ENCODE measurements at regions not wholly inside any gene's neighbourhood (a gene's known extent, or its start where the extent isn't known, plus 50 kb on each side); places are given as distances from the start of the nearest gene placed in this dataset.
A peak's percentile ranks its signal among the peaks of the same experiment; 100 is the strongest.

DNA sequence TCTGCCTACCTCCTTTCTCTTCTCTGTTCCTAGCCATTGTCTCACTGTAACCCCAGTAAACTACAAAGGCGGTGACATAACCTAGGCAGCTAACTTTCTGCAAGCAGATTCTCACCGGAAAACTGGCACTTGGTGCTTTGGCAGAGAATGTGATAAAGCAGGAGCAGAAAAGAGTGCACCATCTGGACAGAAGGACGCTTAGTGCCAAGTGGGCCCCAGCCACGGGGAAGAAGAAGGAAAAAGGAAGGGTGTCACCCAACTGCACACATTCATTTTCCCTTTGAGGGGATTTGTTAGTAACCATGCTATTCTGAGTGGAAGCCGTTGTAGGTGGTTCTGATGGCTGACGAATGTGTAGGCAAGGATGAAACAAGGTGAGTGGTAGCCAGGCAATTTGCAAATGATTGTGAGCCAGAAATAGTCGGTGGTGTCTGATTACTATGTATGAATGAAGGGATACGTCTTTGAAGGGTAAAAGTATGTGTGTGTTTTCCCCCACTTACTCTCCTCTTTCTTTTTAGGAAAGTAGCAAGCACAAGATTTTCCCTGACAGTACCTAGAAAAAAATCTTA, 148.3 kb upstream of the STXBP5 start:
- Histone ChIP-seq H3K27ac (no peak overlapping the region), H3K4me3 (no peak overlapping the region)

DNA sequence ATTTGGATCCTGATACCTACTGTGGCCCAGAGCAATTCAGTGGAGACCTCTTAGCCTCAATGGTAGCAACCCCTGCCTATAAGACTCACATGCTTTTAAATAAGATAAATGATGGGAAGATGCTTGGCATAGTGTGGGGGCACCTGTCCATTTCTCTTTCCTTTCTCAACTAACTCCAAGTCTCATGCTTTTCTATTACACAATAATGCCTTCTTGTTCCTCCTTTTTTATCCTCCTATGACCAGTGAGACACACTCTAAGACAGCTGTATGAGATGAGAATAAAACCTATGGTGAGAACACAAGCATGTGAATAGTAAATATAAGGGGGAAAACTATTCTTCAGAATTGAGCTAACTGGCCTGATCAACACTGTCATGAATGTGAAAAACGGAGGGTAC, 147.0 kb upstream of the STXBP5 start:
- Histone ChIP-seq H3K27ac (no peak overlapping the region), H3K4me3 (no peak overlapping the region)

DNA sequence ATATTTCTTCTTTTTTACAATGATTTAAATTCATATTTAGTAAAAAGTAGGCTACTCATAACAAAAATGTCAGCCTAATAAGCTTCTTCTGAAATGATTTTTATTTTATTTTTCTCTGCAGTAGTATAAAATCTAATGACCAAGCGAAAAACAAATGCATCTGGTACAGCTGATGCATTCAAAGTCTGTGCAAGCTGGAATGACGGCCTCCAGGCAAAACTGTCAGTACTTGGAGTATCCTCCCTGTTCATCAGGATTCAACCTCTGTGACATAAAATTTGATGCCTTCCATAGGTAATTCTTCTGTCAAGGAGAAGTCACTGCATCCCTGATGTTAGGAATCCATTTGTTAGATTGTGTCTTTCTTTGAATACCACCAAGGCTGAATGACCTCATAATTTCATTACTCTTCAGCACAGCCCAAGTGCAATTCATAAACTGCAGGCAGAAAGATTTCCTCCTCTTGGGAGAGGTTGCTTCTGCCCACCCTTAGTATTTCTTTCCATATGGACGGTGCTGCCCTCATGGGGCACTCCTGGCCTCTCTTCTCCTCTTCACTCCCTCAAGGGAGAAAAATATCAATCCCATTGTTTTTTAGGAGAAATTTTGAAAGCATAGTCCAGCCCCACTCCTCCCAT, 146.4 kb upstream of the STXBP5 start:
- no peak overlapping the region for H3K27ac ChIP-seq
- no peak overlapping the region for H3K4me3 ChIP-seq

DNA sequence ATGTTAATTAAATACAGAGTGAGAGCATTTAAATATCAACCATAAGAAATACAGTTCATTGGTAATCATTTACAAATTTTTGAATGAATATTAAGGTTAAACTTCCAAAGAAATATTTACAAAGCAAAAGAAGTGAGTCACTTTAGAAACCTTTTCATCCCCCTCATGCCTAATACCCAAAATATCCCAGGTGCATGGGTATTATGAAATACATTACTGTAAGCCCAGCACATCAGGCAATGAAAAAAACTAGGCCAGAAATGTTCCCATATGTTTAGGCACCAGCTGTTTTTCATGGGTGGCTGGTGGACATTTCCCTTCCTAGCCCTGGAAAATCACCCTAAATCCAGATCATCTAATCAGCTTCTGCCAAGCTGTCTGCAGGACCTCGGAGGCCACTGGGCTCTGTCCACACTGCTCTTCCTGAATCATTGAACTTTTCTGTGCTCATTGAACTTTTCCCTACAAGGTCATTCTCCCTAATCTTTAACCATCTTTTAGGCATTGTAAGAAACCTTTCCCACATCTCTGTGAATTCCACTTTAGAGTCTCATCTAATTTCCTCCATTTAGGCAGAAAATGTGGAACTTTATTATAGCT, 145.3 kb upstream of the STXBP5 start:
- Histone ChIP-seq H3K27ac (no peak overlapping the region), H3K4me3 (no peak overlapping the region)

DNA sequence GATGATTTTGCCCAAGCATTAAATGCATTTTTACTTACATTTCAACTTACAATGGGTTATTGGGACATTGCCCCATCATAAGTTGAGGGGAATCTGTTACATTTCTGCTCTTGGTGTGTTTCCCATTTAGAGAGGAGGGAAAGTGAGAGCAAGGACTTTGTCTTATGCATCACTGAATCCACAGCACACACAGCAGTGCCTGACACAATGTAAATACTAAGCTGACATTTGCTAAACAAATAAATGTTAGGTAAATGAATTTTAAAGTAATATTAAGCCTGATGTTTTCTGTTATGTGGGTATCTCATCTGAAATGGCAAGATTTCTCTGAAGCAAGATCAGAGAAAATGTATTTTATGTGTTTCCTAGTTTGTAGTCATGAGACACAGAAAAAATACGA, 143.6 kb upstream of the STXBP5 start:
- H3K27ac ChIP-seq: no peak overlapping the region
- H3K4me3 ChIP-seq: no peak overlapping the region

DNA sequence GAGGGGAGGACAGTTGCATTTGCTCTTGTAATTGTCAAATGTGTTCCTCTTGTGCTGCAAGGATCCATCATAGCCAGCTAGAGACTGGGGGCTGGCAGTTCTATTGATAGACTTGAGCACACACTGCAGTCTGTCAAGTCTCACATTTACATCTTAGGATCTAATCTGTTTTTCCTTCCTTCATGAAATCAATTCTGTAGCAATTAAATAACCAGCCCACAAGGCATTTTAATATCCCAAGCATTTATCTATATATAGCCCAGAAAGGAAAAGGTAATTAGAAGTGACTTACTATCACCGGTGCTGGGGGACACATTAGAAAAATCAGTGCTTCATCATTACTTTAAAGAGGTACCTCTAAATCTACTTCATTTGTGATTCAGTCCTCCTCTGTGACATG, 143.0 kb upstream of the STXBP5 start:
- Histone ChIP-seq H3K4me3 (no peak overlapping the region), H3K27ac (no peak overlapping the region)

DNA sequence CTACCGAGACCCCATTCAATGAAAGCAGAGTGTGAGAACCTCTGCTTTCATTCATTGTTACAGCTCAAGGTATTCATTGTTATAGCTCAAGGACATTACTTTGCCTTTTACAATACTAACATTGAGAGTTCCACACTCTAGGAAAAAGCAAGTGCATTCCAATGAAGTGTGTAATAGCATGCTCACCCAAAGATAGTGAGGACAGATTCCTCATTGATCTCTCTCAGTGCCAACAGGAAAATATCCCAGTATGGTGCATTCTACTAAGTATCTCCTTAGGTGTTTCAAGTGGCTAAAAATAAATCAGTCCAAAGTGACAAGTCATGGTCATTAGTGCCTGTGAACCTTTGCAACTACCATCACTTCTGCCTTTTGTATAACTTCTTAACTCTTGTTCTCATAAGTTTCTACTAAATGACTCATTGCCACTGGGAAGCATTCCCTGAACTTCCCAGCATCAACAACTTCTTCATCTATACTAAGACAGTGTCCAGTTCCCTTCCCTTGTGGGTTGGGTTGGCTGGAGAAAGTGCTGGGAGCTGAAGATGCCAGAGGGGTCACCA, 140.7 kb upstream of the STXBP5 start:
- peak overlapping the region in 1 of 21 experiments; percentile 28 for H3K27ac ChIP-seq
- H3K4me3 ChIP-seq: no peak overlapping the region

DNA sequence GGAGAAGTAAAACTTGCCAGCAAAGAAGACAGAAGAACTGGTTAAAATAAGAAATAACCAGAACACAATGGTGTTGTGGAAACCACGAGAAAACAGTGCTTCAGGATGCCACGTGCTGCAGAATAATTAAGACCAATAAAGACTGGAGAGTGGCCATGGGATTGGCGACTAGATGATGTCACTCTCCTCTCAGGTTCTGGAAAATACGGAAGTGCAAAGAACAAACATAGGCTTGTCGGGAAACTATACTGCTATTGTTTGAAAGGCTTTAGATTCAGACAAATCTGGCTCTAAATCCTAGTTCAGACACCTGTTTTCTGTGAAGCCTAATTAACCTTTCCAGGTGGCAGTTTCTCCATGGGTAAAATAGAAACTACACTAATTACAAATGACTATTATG, 138.4 kb upstream of the STXBP5 start:
- Histone ChIP-seq H3K27ac (no peak overlapping the region), H3K4me3 (no peak overlapping the region)

DNA sequence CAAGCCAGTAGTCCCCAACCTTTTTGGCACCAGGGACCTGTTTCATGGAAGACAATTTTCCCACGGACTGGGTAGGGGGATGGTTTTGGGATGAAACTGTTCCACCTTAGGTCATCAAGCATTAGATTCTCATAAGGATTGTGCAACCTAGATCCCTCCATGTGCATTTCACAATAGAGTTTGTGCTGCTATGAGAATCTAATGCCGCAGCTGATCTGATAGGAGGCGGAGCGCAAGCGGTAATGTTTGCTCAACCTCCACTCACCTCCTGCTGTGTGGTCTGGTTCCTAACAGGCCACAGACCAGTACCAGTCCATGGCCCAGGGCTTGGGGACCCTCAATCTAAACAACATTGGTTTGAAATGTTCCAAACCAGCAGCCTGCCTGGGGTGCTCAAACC, 137.0 kb upstream of the STXBP5 start:
- Histone ChIP-seq H3K27ac (no peak overlapping the region), H3K4me3 (no peak overlapping the region)

DNA sequence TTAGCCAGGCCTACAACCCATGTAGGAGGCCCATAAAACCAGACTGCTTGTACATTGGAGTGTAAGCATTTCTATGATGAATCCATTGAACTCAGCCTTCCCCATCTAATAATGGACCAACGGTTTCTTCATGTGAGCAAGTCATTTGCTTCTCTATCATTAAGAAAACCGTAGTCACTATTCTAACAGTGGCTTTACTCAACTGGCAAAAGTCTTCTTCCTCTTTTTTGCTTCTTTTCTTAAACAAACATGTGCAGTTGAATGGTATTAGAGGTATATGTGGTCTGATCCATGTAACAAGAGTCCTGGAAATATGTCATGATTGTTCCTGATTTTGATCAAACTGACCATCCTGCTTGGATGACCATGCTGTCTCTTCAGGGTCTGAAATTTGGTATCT, 132.4 kb upstream of the STXBP5 start:
- Histone ChIP-seq H3K27ac (no peak overlapping the region), H3K4me3 (no peak overlapping the region)

DNA sequence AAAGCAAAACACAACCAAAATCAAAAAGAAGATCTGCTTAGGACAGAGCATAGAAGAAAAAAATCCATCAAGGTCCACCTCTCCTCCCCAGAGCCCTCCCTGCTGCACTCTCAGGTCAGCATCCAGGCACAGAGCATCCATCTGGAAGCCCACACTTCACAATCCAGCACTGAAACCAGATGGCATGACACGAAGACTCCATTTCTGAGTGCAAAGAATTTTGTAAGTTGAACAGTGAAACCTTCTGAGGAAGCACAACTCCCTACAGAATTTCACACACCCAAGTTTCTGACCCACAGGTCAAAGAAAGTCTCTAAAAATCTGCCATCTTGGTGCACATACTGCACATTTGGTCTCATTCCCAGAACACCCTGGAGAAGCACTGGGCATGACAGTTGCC, 128.8 kb upstream of the STXBP5 start:
- Histone ChIP-seq H3K27ac (no peak overlapping the region), H3K4me3 (no peak overlapping the region)

DNA sequence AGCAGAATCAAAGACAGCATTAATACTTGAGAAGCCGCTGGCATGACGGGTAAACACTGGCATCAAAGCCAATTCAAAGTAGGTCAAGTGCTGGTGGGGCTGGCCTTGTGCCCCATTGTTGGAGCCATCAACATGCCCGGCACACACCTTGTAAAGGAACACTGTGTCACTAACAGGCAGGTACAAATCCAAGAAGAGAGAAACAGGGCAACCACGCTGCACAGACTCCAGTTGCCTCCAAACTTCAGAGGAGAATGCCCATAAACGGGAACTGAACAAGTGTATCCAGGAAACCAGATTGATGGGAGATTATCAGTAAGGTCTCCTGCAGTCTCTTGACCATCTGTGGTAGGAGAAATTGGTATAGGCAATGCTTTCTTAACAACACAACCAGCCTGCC, 127.0 kb upstream of the STXBP5 start:
- no peak overlapping the region for H3K4me3 ChIP-seq
- H3K27ac ChIP-seq: peak overlapping the region in 1 of 21 experiments; percentile 4

DNA sequence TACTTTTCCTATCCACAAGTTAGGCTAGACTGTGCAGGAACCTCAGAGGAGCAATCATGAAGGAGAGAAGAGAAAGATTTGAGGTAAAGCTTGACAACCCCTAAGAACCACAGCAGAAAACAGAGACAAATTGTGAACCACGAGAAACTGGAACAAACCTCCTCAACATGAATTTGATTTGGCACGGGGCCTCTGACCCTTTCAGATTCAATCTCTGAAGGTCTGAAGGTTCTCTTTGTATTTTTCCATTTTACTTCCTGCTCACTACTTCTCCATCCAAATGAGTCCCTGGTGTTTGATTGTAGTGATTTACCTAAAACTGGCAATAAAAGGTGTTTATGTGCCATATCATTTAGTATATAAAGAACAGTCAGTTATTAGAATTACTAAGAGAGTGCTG, 126.1 kb upstream of the STXBP5 start:
- Histone ChIP-seq H3K4me3 (no peak overlapping the region), H3K27ac (peak overlapping the region in 2 of 21 experiments; percentile 4 to 25)

DNA sequence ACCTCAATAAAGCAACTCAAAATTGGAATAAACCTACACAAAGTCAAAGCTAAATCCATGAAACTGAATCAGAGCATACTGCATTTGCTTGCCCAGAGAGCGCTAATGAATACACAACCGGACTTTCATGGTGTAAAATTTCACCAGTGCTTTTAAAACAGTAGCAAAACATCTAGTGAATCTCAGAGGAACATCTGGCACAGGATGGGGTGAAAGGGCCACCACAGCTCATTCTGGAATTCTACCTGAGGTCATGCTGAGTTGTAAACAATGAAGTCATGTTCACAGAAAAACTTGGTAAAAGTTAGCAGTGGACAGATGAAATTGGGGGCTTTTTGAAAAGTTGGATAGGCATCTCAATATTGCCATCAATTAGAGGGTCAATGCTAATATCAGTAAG, 125.6 kb upstream of the STXBP5 start:
- Histone ChIP-seq H3K4me3 (no peak overlapping the region), H3K27ac (no peak overlapping the region)

DNA sequence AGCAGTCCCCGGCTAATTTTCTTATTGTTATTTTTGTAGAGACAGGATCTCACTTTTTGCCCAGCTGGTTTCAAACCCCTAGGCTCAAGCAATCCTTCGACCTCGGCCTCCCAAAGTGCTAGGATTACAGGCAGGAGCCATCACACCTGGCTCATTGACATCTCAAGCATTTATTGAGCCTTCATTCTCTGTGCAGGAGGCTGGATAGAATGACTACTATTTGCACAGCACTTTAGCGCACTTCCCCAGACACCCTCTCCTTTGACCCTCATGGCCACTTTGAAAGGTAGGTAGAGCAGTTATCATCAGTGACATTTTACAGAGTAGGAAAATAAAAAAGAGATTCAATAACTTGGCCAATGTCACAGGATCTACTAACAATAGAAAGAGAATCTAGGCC, 124.0 kb upstream of the STXBP5 start:
- Histone ChIP-seq H3K27ac (no peak overlapping the region), H3K4me3 (no peak overlapping the region)

DNA sequence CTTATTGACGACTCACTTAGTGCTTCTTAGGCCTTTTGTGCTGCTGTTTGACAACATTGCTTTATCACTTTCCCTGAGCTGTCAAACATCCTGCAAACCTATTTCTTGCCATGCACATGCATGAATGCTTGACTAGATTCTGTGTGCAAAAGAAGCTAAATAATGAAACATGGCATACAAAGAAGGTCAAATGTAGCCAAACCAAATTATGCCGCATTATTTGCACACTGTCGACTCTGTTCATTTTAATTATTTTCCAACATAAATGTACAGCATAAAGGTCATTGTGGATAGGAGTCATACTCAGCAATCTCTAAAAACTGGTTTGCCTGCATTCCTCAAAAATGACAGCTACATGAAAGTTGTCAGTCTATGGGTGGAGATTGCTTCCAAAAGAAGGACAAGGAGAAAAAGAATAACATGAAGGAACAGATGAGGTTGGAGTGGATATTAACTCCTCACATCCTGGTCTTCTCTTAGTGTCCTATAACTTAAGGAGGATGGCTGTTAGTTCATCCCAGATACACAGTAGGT, 123.1 kb upstream of the STXBP5 start:
- H3K4me3 ChIP-seq: no peak overlapping the region
- H3K27ac ChIP-seq: no peak overlapping the region

DNA sequence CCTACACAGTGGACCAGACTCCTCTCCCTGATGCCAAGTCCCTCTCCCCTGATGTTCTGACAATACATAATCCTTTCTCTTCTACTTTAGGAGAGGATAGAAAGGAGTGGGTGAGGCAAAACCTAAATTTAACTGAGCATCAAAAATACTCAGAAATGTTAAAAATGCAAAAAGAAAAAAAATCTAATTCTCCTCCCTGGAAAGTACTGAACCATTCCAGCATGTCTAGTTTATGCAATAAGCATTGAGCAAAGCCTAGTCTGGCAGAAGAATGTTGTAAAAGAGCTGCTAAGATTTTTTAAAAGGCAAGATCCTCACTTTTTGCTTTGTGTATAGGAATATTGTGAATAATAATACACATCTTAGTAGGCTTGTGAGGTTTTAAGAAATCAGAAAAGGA, 116.6 kb upstream of the STXBP5 start:
- no peak overlapping the region for H3K4me3 ChIP-seq
- H3K27ac ChIP-seq: no peak overlapping the region

DNA sequence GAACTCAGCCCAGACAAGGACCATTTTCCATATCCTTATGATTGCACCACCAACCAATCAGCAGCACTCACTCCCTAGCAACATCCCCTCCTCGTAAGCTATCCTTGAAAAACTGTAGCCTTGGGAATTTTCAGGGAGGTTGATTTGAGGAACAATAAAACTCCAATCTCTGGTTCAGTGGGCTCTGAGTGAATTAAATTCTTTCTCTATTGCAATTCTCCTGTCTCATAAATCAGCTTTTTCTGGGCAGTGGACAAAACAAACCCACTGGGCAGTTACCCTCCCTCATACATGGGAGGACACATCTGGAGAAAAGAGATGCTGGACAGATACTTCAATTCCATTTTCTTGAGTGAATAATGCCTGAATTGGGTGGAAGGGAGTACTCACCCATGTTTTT, 115.4 kb upstream of the STXBP5 start:
- Histone ChIP-seq H3K4me3 (no peak overlapping the region), H3K27ac (no peak overlapping the region)

DNA sequence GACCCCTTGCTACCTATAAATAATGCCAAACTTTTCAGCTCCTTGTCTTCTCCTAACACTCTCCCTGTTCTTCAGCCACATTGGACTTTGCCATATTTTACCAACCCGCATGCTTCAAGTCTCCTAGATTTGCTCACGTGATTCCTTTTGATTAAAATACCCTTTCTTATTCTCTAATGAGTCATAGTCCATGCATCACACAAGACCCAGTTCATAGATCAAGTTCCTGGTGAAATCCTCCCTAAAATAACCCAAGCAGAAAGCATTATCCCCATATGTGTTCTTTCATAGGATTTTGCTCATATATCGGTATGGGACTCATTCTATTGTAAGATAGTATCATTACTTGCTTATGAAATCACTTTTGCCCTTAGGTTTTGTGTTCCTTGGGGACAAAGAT, 108.9 kb upstream of the STXBP5 start:
- H3K4me3 ChIP-seq: no peak overlapping the region
- H3K27ac ChIP-seq: no peak overlapping the region

DNA sequence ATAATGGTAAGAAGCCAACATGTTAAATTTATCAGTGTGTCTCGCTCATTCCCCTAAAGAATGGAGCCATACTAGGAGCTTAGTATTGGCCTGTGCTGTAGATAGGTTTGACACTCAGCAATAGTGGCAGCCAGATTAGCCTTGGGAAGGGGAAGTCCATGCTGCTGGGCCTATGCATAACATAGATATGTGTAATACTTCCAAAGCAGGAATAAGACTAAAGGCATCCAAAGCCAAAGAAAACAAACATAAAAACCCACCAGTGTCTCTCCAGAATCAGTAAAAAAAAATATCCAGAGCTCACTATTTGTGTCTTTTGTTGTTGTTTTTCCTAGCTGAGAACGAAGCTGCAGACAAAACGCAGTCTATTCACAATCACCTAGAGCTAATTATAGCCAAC, 104.2 kb upstream of the STXBP5 start:
- H3K27ac ChIP-seq: no peak overlapping the region
- no peak overlapping the region for H3K4me3 ChIP-seq

DNA sequence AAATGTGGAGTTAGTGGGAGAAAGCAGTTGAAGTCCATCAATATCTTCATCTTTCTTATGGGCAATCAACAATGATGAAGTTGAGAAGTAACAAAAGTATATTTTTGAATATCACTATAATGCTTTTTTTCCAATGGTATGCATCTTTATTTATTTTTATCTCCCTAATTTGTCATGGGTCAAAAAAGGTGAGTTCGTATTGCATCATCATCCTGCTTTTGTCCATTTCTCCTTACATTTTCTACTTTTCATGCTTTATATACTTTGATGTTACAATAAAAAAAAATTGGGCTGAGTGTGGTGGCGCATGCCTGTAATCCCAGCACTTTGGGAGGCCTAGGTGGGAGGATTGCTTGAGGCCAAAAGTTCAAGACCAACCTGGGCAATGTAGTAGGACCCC, 101.2 kb upstream of the STXBP5 start:
- no peak overlapping the region for H3K27ac ChIP-seq

More for the DNA sequence above, 101.2 kb upstream of the STXBP5 start:
- no peak overlapping the region for H3K4me3 ChIP-seq

Data from skin epidermis (tissue), 12 donors.